Stimulated activated naive B cell treated with anti-CD40 and anti-IgM and Interleukin-4, amounts not matched to agents 10 μg/mL and 1 μg/mL and 100 μg/mL, for 72 hours (primary cell): ENCODE measurements at regions not wholly inside any gene's neighbourhood (a gene's known extent, or its start where the extent isn't known, plus 50 kb on each side); places are given as distances from the start of the nearest gene placed in this dataset.
A peak's percentile ranks its signal among the peaks of the same experiment; 100 is the strongest.

Experiments used
- ATAC-seq, 2 donors: fragments of 150-1000 bp; cut with Tn5 transposase; replicated peaks; 2 replicates each; pipeline ENCODE4 v1.10.0; 2021; ENCODE audit warnings: moderate library complexity in 1 of 2
- DNase-seq: peaks from one replicate; pipeline ENCODE4 v3.0.0; 2021
- H3K27ac Mint-ChIP-seq: one replicate; pipeline ENCODE4 v1.8.0; 2022; ENCODE audit warnings: mild to moderate bottlenecking, mixed read lengths
- H3K27me3 Mint-ChIP-seq, 2 donors: one replicate each; pipeline ENCODE4 v1.8.0; 2022; ENCODE audit warnings: mixed read lengths in 2 of 2
- H3K36me3 Mint-ChIP-seq, 2 donors: one replicate each; pipeline ENCODE4 v1.8.0; 2022; ENCODE audit warnings: mixed read lengths in 2 of 2, mild to moderate bottlenecking in 1 of 2
- H3K4me1 Mint-ChIP-seq, 2 donors: one replicate each; pipeline ENCODE4 v1.8.0; 2022; ENCODE audit warnings: mixed read lengths in 2 of 2, mild to moderate bottlenecking in 1 of 2
- H3K4me3 Mint-ChIP-seq, 2 donors: one replicate each; pipeline ENCODE4 v1.8.0; 2022; ENCODE audit warnings: mild to moderate bottlenecking in 2 of 2, mixed read lengths in 2 of 2, moderate library complexity in 1 of 2
- H3K9me3 Mint-ChIP-seq, 2 donors: one replicate each; pipeline ENCODE4 v1.8.0; 2022; ENCODE audit warnings: mixed read lengths in 2 of 2, mild to moderate bottlenecking in 1 of 2

- no peak for DNase-seq
- Mint-ChIP-seq H3K9me3 (peaks cover 8 to 9% of the 10 kb centered on the region in 2 donors), H3K27ac (no peak overlapping the region), H3K4me1 (peaks cover 0 to 7% of the 10 kb centered on the region in 2 donors), H3K36me3 (peaks cover 1 to 3% of the 10 kb centered on the region in 2 donors), H3K27me3 (no peaks in the 10 kb centered on the region), H3K4me3 (no peak overlapping the region)
- ATAC-seq: no peak
Measured at GRCh38 chr3:18683900-18684299, 258.8 kb upstream of the SATB1 start.

DNA sequence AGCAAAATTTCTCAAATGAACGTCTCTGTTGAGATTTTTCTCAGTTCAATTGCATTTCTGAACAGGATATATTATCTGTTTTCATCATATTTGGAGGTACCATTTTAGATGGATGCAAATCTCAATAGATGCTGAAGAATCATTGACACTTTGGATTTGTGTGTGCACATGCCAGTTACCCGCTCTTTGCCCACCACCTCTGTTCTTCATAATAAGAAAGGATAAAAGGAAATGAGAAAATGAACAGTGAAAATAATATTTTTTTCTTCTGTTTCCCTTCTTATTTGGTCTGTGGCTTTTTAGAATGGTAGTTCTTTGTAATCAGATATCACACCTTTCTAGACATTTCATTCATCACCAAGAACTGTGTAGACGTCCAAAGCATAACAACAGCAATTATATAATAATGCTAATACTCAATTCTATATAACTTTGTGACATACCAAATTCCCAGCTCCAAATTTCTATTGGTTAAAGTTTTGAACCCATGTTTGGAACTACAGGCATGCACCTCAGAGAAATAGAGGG, 256.7 kb upstream of the SATB1 start:
- ATAC-seq: no peak
- no peak for DNase-seq
- H3K4me3 Mint-ChIP-seq: no peak overlapping the region
- peaks cover 1 to 3% of the 10 kb centered on the region in 2 donors for H3K36me3 Mint-ChIP-seq
- H3K27ac Mint-ChIP-seq: no peak overlapping the region
- no peaks in the 10 kb centered on the region for H3K27me3 Mint-ChIP-seq
- H3K4me1 Mint-ChIP-seq: peaks cover 0 to 7% of the 10 kb centered on the region in 2 donors
- H3K9me3 Mint-ChIP-seq: peaks cover 8 to 9% of the 10 kb centered on the region in 2 donors

DNA sequence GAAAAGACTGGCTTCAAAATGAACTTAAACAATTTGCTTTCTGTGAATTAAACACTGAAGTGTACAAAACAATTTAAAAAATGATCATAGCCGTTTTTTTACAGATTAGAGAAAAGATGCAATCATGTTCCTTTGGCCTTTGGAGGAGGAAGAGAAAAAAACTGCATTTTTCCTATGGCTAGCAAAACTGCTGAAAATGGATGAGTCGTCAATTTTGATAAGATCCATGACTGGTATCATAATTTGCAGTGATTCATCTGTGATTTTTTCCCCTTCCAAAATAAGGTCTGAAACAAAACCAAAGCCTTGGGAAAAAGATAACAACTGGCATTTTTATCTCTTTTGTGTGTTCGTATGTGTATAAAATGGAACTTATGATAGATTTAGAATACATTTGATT, 255.6 kb upstream of the SATB1 start:
- H3K4me3 Mint-ChIP-seq: no peak overlapping the region
- H3K27ac Mint-ChIP-seq: no peak overlapping the region
- peaks cover 1 to 3% of the 10 kb centered on the region in 2 donors for H3K36me3 Mint-ChIP-seq
- peaks cover 8 to 9% of the 10 kb centered on the region in 2 donors for H3K9me3 Mint-ChIP-seq
- DNase-seq: no peak
- ATAC-seq: no peak
- H3K4me1 Mint-ChIP-seq: peaks cover 0 to 7% of the 10 kb centered on the region in 2 donors
- no peaks in the 10 kb centered on the region for H3K27me3 Mint-ChIP-seq

- ATAC-seq (no peak), DNase-seq (no peak)
- peaks cover 4 to 7% of the 10 kb centered on the region in 2 donors for H3K4me1 Mint-ChIP-seq
- peaks cover 1 to 3% of the 10 kb centered on the region in 2 donors for H3K36me3 Mint-ChIP-seq
- no peak overlapping the region for H3K4me3 Mint-ChIP-seq
- H3K27ac Mint-ChIP-seq: no peak overlapping the region
- H3K9me3 Mint-ChIP-seq: peaks cover 3% of the 10 kb centered on the region in 2 donors
- no peaks in the 10 kb centered on the region for H3K27me3 Mint-ChIP-seq
Measured at GRCh38 chr3:18679238-18679637, 254.1 kb upstream of the SATB1 start.

GRCh38 chr3:18675197-18675596, 250.1 kb upstream of the SATB1 start:
- no peaks in the 10 kb centered on the region for H3K27me3 Mint-ChIP-seq
- no peak for ATAC-seq
- H3K36me3 Mint-ChIP-seq: no peaks in the 10 kb centered on the region
- H3K9me3 Mint-ChIP-seq: no peaks in the 10 kb centered on the region
- no peak overlapping the region for H3K4me3 Mint-ChIP-seq
- H3K27ac Mint-ChIP-seq: no peak overlapping the region
- no peak for DNase-seq
- H3K4me1 Mint-ChIP-seq: peaks cover 10 to 16% of the 10 kb centered on the region in 2 donors

GRCh38 chr3:18672561-18672960, 247.4 kb upstream of the SATB1 start:
- peaks cover 9 to 10% of the 10 kb centered on the region in 2 donors for H3K4me1 Mint-ChIP-seq
- H3K36me3 Mint-ChIP-seq: no peaks in the 10 kb centered on the region
- DNase-seq: no peak
- no peak for ATAC-seq
- no peak overlapping the region for H3K4me3 Mint-ChIP-seq
- no peaks in the 10 kb centered on the region for H3K27me3 Mint-ChIP-seq
- no peak overlapping the region for H3K27ac Mint-ChIP-seq
- H3K9me3 Mint-ChIP-seq: peaks cover 2 to 4% of the 10 kb centered on the region in 2 donors

GRCh38 chr3:18670759-18671158, 245.6 kb upstream of the SATB1 start:
- Mint-ChIP-seq H3K27me3 (no peaks in the 10 kb centered on the region), H3K4me3 (no peak overlapping the region), H3K36me3 (no peaks in the 10 kb centered on the region), H3K4me1 (peaks cover 9 to 10% of the 10 kb centered on the region in 2 donors), H3K27ac (no peak overlapping the region), H3K9me3 (peaks cover 2 to 4% of the 10 kb centered on the region in 2 donors)
- no peak for ATAC-seq
- DNase-seq: no peak

GRCh38 chr3:18669374-18669773, 244.2 kb upstream of the SATB1 start:
- H3K4me3 Mint-ChIP-seq: no peak overlapping the region
- no peak for DNase-seq
- no peak overlapping the region for H3K27ac Mint-ChIP-seq
- H3K4me1 Mint-ChIP-seq: peaks cover 6 to 9% of the 10 kb centered on the region in 2 donors
- no peaks in the 10 kb centered on the region for H3K36me3 Mint-ChIP-seq
- H3K9me3 Mint-ChIP-seq: peaks cover 2 to 4% of the 10 kb centered on the region in 2 donors
- ATAC-seq: no peak
- H3K27me3 Mint-ChIP-seq: no peaks in the 10 kb centered on the region

DNA sequence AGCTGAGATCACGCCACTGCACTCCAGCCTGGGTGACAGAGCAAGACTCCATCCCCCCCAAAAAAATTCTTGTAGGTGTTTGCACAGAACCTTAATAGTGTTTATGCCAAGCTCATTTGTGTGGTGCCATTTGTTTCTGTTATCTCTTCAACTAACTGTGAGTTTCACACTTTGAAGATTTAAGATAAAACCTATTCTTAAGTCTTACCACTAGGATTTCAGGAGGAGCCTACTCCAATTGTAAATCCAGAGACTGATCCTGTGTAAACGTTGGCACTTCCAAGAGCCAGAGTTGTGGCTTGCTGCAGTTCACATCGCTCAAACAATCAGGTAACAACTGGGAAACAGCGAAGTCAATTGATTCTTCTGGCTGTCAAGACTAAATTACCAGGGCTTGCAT, 242.4 kb upstream of the SATB1 start:
- no peak overlapping the region for H3K27ac Mint-ChIP-seq
- no peaks in the 10 kb centered on the region for H3K36me3 Mint-ChIP-seq
- H3K4me1 Mint-ChIP-seq: peaks cover 6 to 7% of the 10 kb centered on the region in 2 donors
- no peak overlapping the region for H3K4me3 Mint-ChIP-seq
- no peaks in the 10 kb centered on the region for H3K27me3 Mint-ChIP-seq
- ATAC-seq: no peak
- DNase-seq: no peak
- H3K9me3 Mint-ChIP-seq: peaks cover 2 to 4% of the 10 kb centered on the region in 2 donors

DNA sequence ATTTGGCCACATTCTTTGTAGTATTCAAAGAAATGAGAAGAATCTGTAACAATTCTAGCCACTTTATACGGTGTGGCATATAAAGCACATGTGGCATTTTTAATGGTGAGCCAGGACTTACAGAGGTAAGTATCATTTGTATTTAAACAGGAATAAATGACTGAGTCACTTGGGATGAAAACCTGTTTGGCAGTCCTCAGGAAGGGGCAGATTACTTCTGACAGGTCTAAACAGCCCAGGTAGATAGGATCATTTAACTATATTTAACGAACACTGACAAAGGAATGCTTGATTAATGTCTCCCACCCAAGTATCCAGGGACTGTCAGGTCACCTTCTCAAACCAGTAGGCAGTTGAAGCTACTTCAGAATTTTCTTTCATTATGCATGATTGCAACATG, 241.5 kb upstream of the SATB1 start:
- ATAC-seq (no peak), DNase-seq (no peak)
- no peak overlapping the region for H3K4me3 Mint-ChIP-seq
- no peaks in the 10 kb centered on the region for H3K4me1 Mint-ChIP-seq
- peaks cover 2 to 4% of the 10 kb centered on the region in 2 donors for H3K9me3 Mint-ChIP-seq
- H3K36me3 Mint-ChIP-seq: no peaks in the 10 kb centered on the region
- no peak overlapping the region for H3K27ac Mint-ChIP-seq
- H3K27me3 Mint-ChIP-seq: no peaks in the 10 kb centered on the region

- DNase-seq (no peak), ATAC-seq (peak; percentile 88 to 91)
- Mint-ChIP-seq H3K9me3 (peaks cover 4 to 6% of the 10 kb centered on the region in 2 donors), H3K27me3 (no peaks in the 10 kb centered on the region), H3K4me3 (no peak overlapping the region), H3K4me1 (peaks cover 13 to 15% of the 10 kb centered on the region in 2 donors), H3K36me3 (peaks cover 0 to 3% of the 10 kb centered on the region in 2 donors), H3K27ac (no peak overlapping the region)
Measured at GRCh38 chr3:18660059-18660458, 234.9 kb upstream of the SATB1 start.

- Mint-ChIP-seq H3K9me3 (peaks cover 4 to 6% of the 10 kb centered on the region in 2 donors), H3K27ac (no peak overlapping the region), H3K36me3 (peaks cover 0 to 3% of the 10 kb centered on the region in 2 donors), H3K4me1 (peaks cover 13 to 15% of the 10 kb centered on the region in 2 donors), H3K27me3 (no peaks in the 10 kb centered on the region), H3K4me3 (no peak overlapping the region)
- ATAC-seq: peak; percentile 41 to 44
- DNase-seq: no peak
Measured at GRCh38 chr3:18657858-18658820, 233.0 kb upstream of the SATB1 start.

DNA sequence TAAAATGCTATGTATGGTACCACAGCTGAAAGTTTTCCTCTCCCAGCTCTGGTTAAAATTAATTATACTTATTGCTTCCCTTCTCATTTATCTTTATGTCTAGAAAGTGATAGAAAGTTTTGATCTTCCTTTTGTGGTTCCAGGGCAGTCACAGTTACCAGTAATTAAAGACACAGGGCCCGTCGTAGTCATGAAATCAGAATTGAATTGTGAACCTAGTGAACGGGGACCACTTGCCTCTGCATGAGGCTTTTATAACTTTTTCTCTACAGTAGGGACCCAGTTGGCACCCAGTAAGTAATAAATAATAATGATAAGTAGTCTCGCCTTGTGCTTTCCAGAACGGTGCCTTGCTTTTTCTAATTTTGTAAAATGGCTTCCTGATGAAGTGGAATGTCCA, 231.7 kb upstream of the SATB1 start:
- no peak overlapping the region for H3K27ac Mint-ChIP-seq
- H3K4me3 Mint-ChIP-seq: no peak overlapping the region
- H3K27me3 Mint-ChIP-seq: no peaks in the 10 kb centered on the region
- H3K36me3 Mint-ChIP-seq: peaks cover 0 to 3% of the 10 kb centered on the region in 2 donors
- peaks cover 4 to 6% of the 10 kb centered on the region in 2 donors for H3K9me3 Mint-ChIP-seq
- peaks cover 13 to 15% of the 10 kb centered on the region in 2 donors for H3K4me1 Mint-ChIP-seq
- ATAC-seq: no peak
- no peak for DNase-seq

GRCh38 chr3:18656410-18656809, 231.3 kb upstream of the SATB1 start:
- peaks cover 13 to 15% of the 10 kb centered on the region in 2 donors for H3K4me1 Mint-ChIP-seq
- no peak for DNase-seq
- ATAC-seq: no peak

DNA sequence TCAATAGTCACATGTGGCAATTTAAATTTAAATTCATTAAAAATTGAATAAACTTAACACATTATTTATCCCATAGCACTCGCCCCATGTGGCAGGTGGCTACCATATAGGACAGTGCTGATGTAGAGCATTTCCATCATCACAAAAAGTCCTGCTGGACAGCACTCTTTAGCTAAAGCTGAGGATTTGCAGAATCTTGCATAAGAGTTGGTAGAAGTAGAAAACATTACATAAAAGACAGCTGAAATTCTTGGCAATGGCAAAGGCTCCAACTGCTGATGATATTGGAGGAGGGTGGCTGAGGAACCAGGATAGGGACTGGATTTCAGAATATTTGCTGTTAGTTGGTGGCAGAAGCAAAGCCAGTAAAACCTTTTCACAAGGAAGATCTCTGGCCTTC, 230.7 kb upstream of the SATB1 start:
- Mint-ChIP-seq H3K36me3 (no peaks in the 10 kb centered on the region), H3K4me3 (no peak overlapping the region), H3K27me3 (no peaks in the 10 kb centered on the region), H3K9me3 (peaks cover 0 to under 1% of the 10 kb centered on the region in 2 donors), H3K27ac (no peak overlapping the region), H3K4me1 (peaks cover 10 to 11% of the 10 kb centered on the region in 2 donors)
- no peak for DNase-seq
- no peak for ATAC-seq

More at GRCh38 chr3:18656410-18656809, 231.3 kb upstream of the SATB1 start:
- H3K27ac Mint-ChIP-seq: no peak overlapping the region
- no peaks in the 10 kb centered on the region for H3K27me3 Mint-ChIP-seq
- H3K4me3 Mint-ChIP-seq: no peak overlapping the region
- H3K36me3 Mint-ChIP-seq: peaks cover 0 to 3% of the 10 kb centered on the region in 2 donors
- H3K9me3 Mint-ChIP-seq: peaks cover 4 to 6% of the 10 kb centered on the region in 2 donors
